Left renal cortex interstitium (tissue), 4 donors: ENCODE measurements at regions not wholly inside any gene's neighbourhood (a gene's known extent, or its start where the extent isn't known, plus 50 kb on each side); places are given as distances from the start of the nearest gene placed in this dataset.
"Not testable (repeated sequence)": the region's sequence is repeated elsewhere in the genome, so short reads cannot be mapped to it uniquely, and the experiment has no call there.

ENCODE experiments used
- DNase-seq, 4 donors: peaks; one replicate each; pipeline ENCODE4 v3.0.0-alpha.2; 2013; ENCODE audit warnings: low read depth in 4 of 4, low spot score in 2 of 4, missing footprints in 1 of 4

- not testable (repeated sequence) for DNase-seq
Measured at GRCh38 chr16:21514474-21514840, 84.9 kb upstream of the METTL9 start.

- not testable (repeated sequence) for DNase-seq
Measured at GRCh38 chr16:21516705-21517040, 82.7 kb upstream of the METTL9 start.

GRCh38 chr16:21517263-21517662 is 82.1 kb upstream of the METTL9 start:
- DNase-seq = not testable (repeated sequence)

GRCh38 chr16:21519361-21520133 is 79.8 kb upstream of the METTL9 start:
- DNase-seq = not testable (repeated sequence)

GRCh38 chr16:21520134-21521047 is 79.0 kb upstream of the METTL9 start:
- peak; percentile 60 to 91 (median 84) for DNase-seq

- not testable (repeated sequence) for DNase-seq
Measured at GRCh38 chr16:21521048-21521389, 78.4 kb upstream of the METTL9 start.

GRCh38 chr16:21521390-21522143 is 77.8 kb upstream of the METTL9 start:
- not testable (repeated sequence) for DNase-seq

- DNase-seq = not testable (repeated sequence)
Measured at GRCh38 chr16:21522846-21523245, 76.5 kb upstream of the METTL9 start.

GRCh38 chr16:21523411-21524067 is 75.8 kb upstream of the METTL9 start:
- no peak for DNase-seq

- DNase-seq = no peak
Measured at GRCh38 chr16:21524068-21524751, 75.2 kb upstream of the METTL9 start.

GRCh38 chr16:21524752-21525028 is 74.7 kb upstream of the METTL9 start:
- DNase-seq = not testable (repeated sequence)

GRCh38 chr16:21525029-21525895 is 74.1 kb upstream of the METTL9 start:
- not testable (repeated sequence) for DNase-seq

GRCh38 chr16:21525956-21526922 is 73.1 kb upstream of the METTL9 start:
- not testable (repeated sequence) for DNase-seq

- DNase-seq = no peak
Measured at GRCh38 chr16:21526923-21527807, 72.2 kb upstream of the METTL9 start.

- DNase-seq = not testable (repeated sequence)
Measured at GRCh38 chr16:21529060-21529658, 70.2 kb upstream of the METTL9 start.

GRCh38 chr16:21530729-21531383 is 68.5 kb upstream of the METTL9 start:
- not testable (repeated sequence) for DNase-seq
